CD4-positive, alpha-beta T cell (primary cell): ENCODE measurements at regions not wholly inside any gene's neighbourhood (a gene's known extent, or its start where the extent isn't known, plus 50 kb on each side); places are given as distances from the start of the nearest gene placed in this dataset.

ENCODE experiments used
- ATAC-seq: fragments of 200-7000 bp; cut with Tn5 transposase; one replicate; pipeline ENCODE4 v1.10.0; 2022; ENCODE audit warnings: mild to moderate bottlenecking; ENCODE audit not compliant: poor library complexity
- CTCF ChIA-PET: fragments of 350-600 bp; sonication (Branson Sonifier 250); formaldehyde crosslinking; loops from one replicate; lab custom pipeline; 2021; ENCODE audit warnings: antibody characterized with exemption, inconsistent platforms; lab: Charles Lee
- POLR2A ChIA-PET: fragments of 350-600 bp; sonication (Branson Sonifier 250); formaldehyde crosslinking; loops from one replicate; lab custom pipeline; 2021; ENCODE audit warnings: antibody characterized with exemption, inconsistent platforms; lab: Charles Lee
- DNase-seq, 14 experiments: peaks; one replicate each; pipeline ENCODE4 v3.0.0-alpha.2; 2013 to 2020; ENCODE audit warnings: mixed read lengths in 2 of 14
- H3K27ac ChIP-seq, 2 donors: one replicate each; pipeline versions ENCODE4 v1.5.1 to v1.7.0; 2013; ENCODE audit warnings: low read length in 2 of 2, low read depth in 1 of 2, mild to moderate bottlenecking in 1 of 2
- H3K27me3 ChIP-seq, 2 experiments: 1 replicate in 1 of 2; 2 replicates in 1 of 2; pipeline versions ENCODE4 v1.6.1 to v1.7.0; 2013; ENCODE audit warnings: low read length in 2 of 2, control low read depth in 1 of 2, mild to moderate bottlenecking in 1 of 2, moderate library complexity in 1 of 2; ENCODE audit not compliant: insufficient read depth in 2 of 2, control insufficient read depth in 1 of 2
- H3K36me3 ChIP-seq: one replicate; pipeline ENCODE4 v1.6.1; 2013; ENCODE audit warnings: low read length, control low read depth; ENCODE audit not compliant: insufficient read depth
- H3K4me1 ChIP-seq: one replicate; pipeline ENCODE4 v1.6.1; 2013; ENCODE audit warnings: low read length, control low read depth; ENCODE audit not compliant: insufficient read depth
- H3K4me3 ChIP-seq: one replicate; pipeline ENCODE4 v1.5.1; 2013; ENCODE audit warnings: mild to moderate bottlenecking, low read length, moderate library complexity
- H3K9me3 ChIP-seq, 2 experiments: 1 replicate in 1 of 2; 2 replicates in 1 of 2; pipeline versions ENCODE4 v1.6.1 to v1.7.0; 2013; ENCODE audit warnings: low read length in 2 of 2, mild to moderate bottlenecking in 2 of 2, control low read depth in 1 of 2, moderate library complexity in 1 of 2; ENCODE audit not compliant: control insufficient read depth in 1 of 2, insufficient read depth in 1 of 2
- H3K27ac Mint-ChIP-seq: one replicate; pipeline ENCODE4 v1.8.0; 2020; ENCODE audit warnings: mixed read lengths
- H3K27me3 Mint-ChIP-seq: one replicate; pipeline ENCODE4 v1.8.0; 2021; ENCODE audit warnings: mixed read lengths
- H3K36me3 Mint-ChIP-seq: one replicate; pipeline ENCODE4 v1.8.0; 2021; ENCODE audit warnings: low read depth, mixed read lengths
- H3K4me1 Mint-ChIP-seq: one replicate; pipeline ENCODE4 v1.8.0; 2021; ENCODE audit warnings: low read depth, mixed read lengths
- H3K4me3 Mint-ChIP-seq: one replicate; pipeline ENCODE4 v1.8.0; 2020; ENCODE audit warnings: mild to moderate bottlenecking, mixed read lengths
- H3K9me3 Mint-ChIP-seq: one replicate; pipeline ENCODE4 v1.8.0; 2020; ENCODE audit warnings: mixed read lengths
- CTCF ChIP-seq: fragments of 200-600 bp; IDR thresholded peaks from one replicate; pipeline ENCODE4 v1.8.0; 2022; ENCODE audit warnings: antibody characterized with exemption, mild to moderate bottlenecking
- intact Hi-C, 2 experiments: fragments of 100-400 bp; cut with DNase I in 1 of 2; cut with micrococcal nuclease in 1 of 2; formaldehyde crosslinking; loops; one replicate each; pipeline versions ENCODE4 v1.15.1 to v1.9.0; 2023 to 2025; cut with DNase I, micrococcal nuclease

- H3K27ac ChIP-seq = no peak overlapping the region
- no peak for DNase-seq
- H3K4me1 ChIP-seq = no peaks in the 10 kb centered on the region
- Mint-ChIP-seq H3K4me1 (no peaks in the 10 kb centered on the region), H3K27ac (no peak overlapping the region), H3K4me3 (no peak overlapping the region), H3K36me3 (no peaks in the 10 kb centered on the region), H3K27me3 (peaks cover 27% of the 10 kb centered on the region), H3K9me3 (no peaks in the 10 kb centered on the region)
- H3K27me3 ChIP-seq = peaks cover 0 to 3% of the 10 kb centered on the region in 2 experiments
- intact Hi-C loops = no loop called here
- H3K36me3 ChIP-seq = no peaks in the 10 kb centered on the region
- ChIA-PET CTCF (no interaction called here), POLR2A (no interaction called here)
- no peak overlapping the region for H3K4me3 ChIP-seq
- no peaks in the 10 kb centered on the region for H3K9me3 ChIP-seq
- no peak for TF ChIP-seq CTCF
- ATAC-seq = no peak
Observed at GRCh38 chr11:71341173-71341572, 88.8 kb upstream of the SHANK2 start.

GRCh38 chr11:71340086-71340606, 87.8 kb upstream of the SHANK2 start:
- Histone ChIP-seq H3K27ac (no peak overlapping the region), H3K9me3 (peaks cover 0 to 6% of the 10 kb centered on the region in 2 experiments), H3K4me3 (no peak overlapping the region), H3K36me3 (no peaks in the 10 kb centered on the region), H3K4me1 (no peaks in the 10 kb centered on the region), H3K27me3 (peaks cover 0 to 2% of the 10 kb centered on the region in 2 experiments)
- Mint-ChIP-seq H3K4me1 (no peaks in the 10 kb centered on the region), H3K9me3 (no peaks in the 10 kb centered on the region), H3K27me3 (peaks cover 27% of the 10 kb centered on the region), H3K27ac (no peak overlapping the region), H3K4me3 (no peak overlapping the region), H3K36me3 (no peaks in the 10 kb centered on the region)
- CTCF ChIA-PET = no interaction called here
- no peak for TF ChIP-seq CTCF
- POLR2A ChIA-PET = no interaction called here
- intact Hi-C loops = no loop called here
- no peak for ATAC-seq
- DNase-seq = no peak

GRCh38 chr11:71339396-71339881, 87.1 kb upstream of the SHANK2 start:
- Histone ChIP-seq H3K36me3 (no peaks in the 10 kb centered on the region), H3K4me3 (no peak overlapping the region), H3K9me3 (peaks cover 2 to 8% of the 10 kb centered on the region in 2 experiments), H3K27me3 (peaks cover 0 to 2% of the 10 kb centered on the region in 2 experiments), H3K27ac (no peak overlapping the region), H3K4me1 (no peaks in the 10 kb centered on the region)
- ChIA-PET POLR2A (no interaction called here), CTCF (no interaction called here)
- Mint-ChIP-seq H3K4me3 (no peak overlapping the region), H3K27me3 (peaks cover 27% of the 10 kb centered on the region), H3K9me3 (no peaks in the 10 kb centered on the region), H3K36me3 (no peaks in the 10 kb centered on the region), H3K27ac (no peak overlapping the region), H3K4me1 (no peaks in the 10 kb centered on the region)
- DNase-seq (no peak), ATAC-seq (no peak)
- TF ChIP-seq CTCF = no peak
- intact Hi-C loops = no loop called here
